ENCODE measurements at regions not wholly inside any gene's neighbourhood (a gene's known extent, or its start where the extent isn't known, plus 50 kb on each side); places are given as distances from the start of the nearest gene placed in this dataset.

DNA sequence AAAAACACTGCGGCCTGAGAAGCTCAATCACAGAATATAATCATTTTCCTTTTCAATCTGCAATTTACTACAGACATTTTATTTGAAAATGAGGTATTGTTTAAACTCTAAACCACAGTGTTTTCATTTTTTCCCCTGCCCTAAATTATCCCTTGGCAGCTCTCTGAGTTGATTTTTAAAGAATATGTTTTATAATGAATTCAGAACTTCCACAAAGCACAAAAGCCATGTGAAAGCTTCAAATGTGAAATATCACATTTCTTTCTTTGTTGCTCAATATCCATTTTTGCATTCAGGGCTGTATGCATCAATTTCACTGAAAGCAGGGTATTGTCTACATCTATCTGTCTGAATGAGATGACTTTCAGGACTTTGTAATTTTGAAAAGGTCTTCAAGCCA lies 813.6 kb upstream of the ALCAM start:
- TF ChIP-seq, protein P1, sequence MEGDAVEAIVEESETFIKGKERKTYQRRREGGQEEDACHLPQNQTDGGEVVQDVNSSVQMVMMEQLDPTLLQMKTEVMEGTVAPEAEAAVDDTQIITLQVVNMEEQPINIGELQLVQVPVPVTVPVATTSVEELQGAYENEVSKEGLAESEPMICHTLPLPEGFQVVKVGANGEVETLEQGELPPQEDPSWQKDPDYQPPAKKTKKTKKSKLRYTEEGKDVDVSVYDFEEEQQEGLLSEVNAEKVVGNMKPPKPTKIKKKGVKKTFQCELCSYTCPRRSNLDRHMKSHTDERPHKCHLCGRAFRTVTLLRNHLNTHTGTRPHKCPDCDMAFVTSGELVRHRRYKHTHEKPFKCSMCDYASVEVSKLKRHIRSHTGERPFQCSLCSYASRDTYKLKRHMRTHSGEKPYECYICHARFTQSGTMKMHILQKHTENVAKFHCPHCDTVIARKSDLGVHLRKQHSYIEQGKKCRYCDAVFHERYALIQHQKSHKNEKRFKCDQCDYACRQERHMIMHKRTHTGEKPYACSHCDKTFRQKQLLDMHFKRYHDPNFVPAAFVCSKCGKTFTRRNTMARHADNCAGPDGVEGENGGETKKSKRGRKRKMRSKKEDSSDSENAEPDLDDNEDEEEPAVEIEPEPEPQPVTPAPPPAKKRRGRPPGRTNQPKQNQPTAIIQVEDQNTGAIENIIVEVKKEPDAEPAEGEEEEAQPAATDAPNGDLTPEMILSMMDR (IDR thresholded peaks at IDR 0.05; ENCODE audit: poor library complexity, severe bottlenecking): no peak
- TF ChIP-seq POLR2AphosphoS5 (IDR thresholded peaks at IDR 0.05): no peak
- TF ChIP-seq TAF1 (IDR thresholded peaks at IDR 0.05; ENCODE audit: low read depth): no peak
- no peak for TF ChIP-seq EP300 (conservative IDR thresholded peaks at IDR 0.05; ENCODE audit: poor library complexity, severe bottlenecking)
- no peak for TF ChIP-seq RAD21 (conservative IDR thresholded peaks at IDR 0.05)
- TF ChIP-seq, protein P2, sequence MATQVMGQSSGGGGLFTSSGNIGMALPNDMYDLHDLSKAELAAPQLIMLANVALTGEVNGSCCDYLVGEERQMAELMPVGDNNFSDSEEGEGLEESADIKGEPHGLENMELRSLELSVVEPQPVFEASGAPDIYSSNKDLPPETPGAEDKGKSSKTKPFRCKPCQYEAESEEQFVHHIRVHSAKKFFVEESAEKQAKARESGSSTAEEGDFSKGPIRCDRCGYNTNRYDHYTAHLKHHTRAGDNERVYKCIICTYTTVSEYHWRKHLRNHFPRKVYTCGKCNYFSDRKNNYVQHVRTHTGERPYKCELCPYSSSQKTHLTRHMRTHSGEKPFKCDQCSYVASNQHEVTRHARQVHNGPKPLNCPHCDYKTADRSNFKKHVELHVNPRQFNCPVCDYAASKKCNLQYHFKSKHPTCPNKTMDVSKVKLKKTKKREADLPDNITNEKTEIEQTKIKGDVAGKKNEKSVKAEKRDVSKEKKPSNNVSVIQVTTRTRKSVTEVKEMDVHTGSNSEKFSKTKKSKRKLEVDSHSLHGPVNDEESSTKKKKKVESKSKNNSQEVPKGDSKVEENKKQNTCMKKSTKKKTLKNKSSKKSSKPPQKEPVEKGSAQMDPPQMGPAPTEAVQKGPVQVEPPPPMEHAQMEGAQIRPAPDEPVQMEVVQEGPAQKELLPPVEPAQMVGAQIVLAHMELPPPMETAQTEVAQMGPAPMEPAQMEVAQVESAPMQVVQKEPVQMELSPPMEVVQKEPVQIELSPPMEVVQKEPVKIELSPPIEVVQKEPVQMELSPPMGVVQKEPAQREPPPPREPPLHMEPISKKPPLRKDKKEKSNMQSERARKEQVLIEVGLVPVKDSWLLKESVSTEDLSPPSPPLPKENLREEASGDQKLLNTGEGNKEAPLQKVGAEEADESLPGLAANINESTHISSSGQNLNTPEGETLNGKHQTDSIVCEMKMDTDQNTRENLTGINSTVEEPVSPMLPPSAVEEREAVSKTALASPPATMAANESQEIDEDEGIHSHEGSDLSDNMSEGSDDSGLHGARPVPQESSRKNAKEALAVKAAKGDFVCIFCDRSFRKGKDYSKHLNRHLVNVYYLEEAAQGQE (IDR thresholded peaks at IDR 0.05; ENCODE audit: borderline replicate concordance): no peak
- no peak for TF ChIP-seq EZH2 (IDR thresholded peaks at IDR 0.05; ENCODE audit: borderline replicate concordance, insufficient read depth, low read length, poor library complexity, severe bottlenecking)
